MM.1S (cell line): ENCODE measurements at regions not wholly inside any gene's neighbourhood (a gene's known extent, or its start where the extent isn't known, plus 50 kb on each side); places are given as distances from the start of the nearest gene placed in this dataset.

ENCODE experiments used
- EZH2phosphoT487 ChIP-seq: fragments of 300-600 bp; sonication (generic); IDR thresholded peaks from 2 replicates; pipeline ENCODE4 v1.6.1; 2018; ENCODE audit warnings: antibody characterized with exemption, low read length
- TF ChIP-seq, protein P1 (sequence below): fragments of 300-600 bp; sonication (generic); IDR thresholded peaks from 2 replicates; pipeline ENCODE4 v1.5.1; 2016; ENCODE audit warnings: antibody characterized with exemption, low read length, mixed read lengths

DNA sequence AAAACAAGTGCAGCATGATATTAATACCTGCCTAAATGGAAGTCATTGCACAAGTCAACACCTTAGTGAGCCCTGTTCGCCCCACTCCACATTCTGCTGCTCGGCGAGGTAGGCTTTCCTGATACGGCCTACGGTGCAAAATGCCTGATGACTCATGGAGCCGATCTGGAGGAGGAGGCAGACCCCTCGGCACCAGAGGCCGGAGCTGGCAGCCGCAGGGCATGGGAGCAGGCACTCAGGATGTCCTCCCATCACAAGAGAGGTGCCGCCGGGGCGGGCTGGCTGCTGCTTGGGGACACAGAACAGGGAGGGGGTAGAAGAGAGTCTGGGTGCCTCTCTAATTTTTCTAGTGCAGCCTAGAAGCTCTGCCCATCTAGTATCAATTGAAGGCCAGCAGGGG lies 418.5 kb upstream of the MGMT start:
- TF ChIP-seq, protein P1, sequence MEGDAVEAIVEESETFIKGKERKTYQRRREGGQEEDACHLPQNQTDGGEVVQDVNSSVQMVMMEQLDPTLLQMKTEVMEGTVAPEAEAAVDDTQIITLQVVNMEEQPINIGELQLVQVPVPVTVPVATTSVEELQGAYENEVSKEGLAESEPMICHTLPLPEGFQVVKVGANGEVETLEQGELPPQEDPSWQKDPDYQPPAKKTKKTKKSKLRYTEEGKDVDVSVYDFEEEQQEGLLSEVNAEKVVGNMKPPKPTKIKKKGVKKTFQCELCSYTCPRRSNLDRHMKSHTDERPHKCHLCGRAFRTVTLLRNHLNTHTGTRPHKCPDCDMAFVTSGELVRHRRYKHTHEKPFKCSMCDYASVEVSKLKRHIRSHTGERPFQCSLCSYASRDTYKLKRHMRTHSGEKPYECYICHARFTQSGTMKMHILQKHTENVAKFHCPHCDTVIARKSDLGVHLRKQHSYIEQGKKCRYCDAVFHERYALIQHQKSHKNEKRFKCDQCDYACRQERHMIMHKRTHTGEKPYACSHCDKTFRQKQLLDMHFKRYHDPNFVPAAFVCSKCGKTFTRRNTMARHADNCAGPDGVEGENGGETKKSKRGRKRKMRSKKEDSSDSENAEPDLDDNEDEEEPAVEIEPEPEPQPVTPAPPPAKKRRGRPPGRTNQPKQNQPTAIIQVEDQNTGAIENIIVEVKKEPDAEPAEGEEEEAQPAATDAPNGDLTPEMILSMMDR = no peak
- no peak for TF ChIP-seq EZH2phosphoT487
